GM19438 (cell line): ENCODE measurements at regions not wholly inside any gene's neighbourhood (a gene's known extent, or its start where the extent isn't known, plus 50 kb on each side); places are given as distances from the start of the nearest gene placed in this dataset.

Source experiments
- ATAC-seq: cut with Tn5 transposase; IDR thresholded peaks from one replicate; pipeline ENCODE4 v1.9.1; 2021; ENCODE audit warnings: low read depth; ENCODE audit not compliant: unreplicated experiment

DNA sequence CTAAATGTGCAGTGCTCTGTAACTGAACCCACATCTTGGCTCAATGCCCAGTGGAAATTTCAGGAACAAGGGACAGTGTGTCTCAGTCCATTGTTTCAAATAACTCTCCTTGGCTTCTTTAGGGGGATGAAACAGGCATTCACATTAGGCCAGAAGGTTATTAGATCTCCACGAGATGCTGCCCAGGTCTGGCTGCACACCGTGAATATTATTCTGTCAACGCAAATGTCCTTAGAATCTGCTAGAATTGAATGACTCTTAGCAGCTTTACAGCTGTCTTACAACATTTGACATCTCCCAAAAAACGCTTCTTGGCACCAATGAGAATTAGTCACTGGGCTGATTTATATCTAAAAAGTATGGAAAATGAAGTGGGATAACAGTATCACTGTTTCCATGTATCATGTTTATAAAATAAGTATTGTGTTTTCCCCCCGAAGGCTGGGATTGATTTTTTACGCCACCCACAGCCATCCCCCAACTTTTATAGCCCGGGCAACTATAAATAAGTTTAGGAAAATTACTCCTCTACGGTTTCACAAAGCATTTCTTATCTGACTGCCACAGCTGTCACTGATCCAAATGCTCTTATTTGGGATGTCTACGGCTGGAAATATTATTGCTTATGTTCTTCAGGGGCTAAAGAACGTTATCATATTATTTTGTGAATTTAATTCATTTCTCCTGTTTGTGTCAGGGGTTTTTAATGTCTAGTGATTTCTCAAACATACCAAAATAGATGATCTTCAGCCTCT lies 559.7 kb upstream of the FAT1 start:
- no peak for ATAC-seq

DNA sequence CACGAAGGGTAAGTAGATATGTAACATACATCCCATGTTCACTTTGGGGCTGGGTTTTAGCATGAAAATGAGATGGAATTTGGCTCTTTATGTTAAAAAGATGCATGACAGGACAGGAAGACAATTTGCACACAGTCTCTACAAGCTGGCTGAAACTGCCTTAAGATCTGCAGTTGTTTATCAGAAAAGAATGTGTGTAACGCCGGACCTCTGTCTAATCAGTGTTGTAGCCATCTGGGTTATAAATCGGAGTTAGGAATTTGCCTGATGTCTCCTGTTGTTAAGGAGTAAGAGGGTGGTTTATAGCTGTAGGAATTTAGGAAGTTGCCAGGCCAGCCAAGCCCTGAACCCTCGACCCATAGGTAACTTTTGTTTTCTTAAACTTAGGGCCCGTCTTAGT lies 562.9 kb upstream of the FAT1 start:
- no peak for ATAC-seq

DNA sequence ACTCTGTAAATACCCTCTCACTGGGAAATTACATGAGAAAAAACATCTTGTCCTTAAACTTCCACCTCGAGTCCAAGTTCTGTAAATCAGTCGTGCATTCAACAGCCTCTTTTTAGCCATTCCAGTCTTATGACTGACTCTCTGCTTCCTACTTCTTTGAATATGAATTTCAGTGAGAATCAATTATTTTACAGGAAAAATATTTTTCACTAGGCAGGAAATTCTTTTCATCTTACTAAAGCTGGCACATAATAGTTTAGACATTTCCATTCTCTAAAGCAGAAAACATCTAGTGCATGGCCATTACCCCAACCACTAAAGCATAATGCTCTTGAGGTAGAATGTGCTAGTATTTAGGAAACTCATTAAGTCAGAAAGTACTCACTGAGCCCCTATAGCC lies 565.7 kb upstream of the FAT1 start:
- no peak for ATAC-seq

DNA sequence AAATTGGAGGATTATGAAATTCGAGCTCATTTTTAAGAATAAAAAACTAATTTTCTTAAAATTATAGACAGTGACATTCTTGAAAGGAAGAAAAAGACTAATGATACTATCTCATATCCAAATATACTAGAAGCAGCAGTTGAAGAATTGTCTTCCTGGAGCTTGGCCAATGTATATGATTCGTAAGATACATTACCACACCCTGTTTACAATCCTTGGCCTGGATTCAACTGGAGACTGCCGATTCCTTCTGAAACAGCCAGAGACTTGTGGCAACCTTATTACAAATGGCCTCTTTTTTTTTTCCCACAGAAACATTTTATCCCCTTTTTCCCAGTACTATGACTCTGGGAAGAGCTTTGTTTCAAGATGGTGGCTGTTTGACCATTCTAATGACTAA lies 571.2 kb upstream of the FAT1 start:
- ATAC-seq = no peak

DNA sequence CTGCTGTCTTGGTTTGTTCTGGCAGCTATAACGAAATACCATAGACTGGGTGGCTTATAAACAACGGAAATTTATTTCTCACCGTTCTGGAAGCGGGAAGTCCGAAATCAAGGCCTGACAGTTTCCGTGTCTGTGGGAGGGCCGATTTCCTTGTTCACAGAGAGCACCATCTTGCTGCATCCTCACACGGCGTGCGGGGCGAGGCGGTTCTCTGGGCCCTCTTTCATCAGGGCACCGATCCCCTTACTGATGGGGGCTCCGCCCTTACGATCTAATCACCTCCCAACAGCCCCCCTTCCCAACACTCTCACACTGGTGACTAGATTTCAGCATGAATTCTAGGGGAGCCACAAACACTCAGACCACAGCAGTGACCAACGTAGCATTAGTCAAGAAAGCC lies 578.3 kb upstream of the FAT1 start:
- no peak for ATAC-seq

DNA sequence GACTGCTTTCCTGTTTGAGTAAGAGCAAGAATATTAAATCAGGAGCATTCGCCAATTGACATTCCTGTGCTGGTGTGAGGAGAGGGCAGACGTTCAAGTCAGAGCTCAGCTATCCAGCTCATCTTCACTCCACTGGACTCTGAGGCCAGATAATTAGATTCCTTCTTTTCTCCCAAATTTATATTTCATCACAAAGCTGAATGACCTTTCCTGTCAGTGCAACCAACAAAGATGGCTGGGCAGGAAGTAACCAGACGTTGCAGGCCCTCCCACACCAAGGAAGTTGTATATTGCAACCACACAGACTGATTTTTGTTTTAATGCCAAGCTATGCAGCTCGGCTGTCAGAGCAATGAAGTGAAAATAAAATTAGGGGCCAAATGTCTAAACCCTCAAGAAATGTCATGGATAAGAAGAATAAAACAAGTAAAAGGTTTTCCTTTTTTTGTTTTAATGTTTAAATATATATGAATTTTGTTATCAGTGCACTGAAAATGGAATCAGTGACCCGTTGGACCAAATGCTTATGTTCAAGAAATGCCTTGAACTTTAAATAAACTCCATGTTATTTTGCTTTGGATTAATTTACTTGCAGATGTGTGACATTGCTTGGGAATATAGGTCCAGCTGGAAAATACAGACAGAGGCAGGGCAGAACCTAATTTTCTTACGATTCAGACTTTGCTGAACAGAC lies 578.9 kb upstream of the FAT1 start:
- no peak for ATAC-seq

DNA sequence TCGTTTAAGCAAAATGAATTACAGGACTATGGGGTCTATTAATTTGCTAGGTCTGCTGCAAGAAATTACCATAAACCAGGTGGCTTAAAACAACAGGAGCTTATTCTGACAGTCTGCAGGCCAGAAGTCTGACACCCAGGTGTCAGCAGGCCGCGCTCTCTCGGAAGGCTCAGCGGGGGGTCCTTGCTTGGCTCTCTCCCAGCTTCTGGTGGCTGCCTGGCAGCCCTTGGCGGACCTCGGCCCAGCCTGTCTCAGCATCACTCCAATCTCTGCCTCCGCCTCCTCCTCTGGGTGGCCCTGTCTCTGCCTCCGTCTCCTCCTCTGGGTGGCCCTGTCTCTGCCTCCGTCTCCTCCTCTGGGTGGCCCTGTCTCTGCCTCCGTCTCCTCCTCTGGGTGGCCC lies 580.5 kb upstream of the FAT1 start:
- no peak for ATAC-seq

DNA sequence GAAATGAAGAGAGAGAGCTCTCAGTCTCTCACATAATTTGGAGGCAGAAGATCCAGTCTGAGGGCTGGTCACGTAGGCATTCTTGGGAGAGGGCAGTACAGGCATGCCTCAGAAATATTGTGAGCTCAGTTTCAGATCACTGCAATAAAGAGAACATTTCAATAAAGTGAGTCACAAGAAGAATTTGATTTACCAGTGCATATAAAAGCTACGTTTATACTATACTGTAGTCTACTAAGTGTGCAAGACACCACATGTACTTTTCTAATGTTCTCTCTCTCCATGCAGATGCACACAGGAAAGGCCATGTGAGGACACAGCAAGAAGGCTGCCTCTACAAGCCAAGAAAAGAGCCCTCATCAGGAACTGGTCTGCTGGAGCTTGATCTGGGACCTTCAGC lies 583.5 kb upstream of the FAT1 start:
- no peak for ATAC-seq

DNA sequence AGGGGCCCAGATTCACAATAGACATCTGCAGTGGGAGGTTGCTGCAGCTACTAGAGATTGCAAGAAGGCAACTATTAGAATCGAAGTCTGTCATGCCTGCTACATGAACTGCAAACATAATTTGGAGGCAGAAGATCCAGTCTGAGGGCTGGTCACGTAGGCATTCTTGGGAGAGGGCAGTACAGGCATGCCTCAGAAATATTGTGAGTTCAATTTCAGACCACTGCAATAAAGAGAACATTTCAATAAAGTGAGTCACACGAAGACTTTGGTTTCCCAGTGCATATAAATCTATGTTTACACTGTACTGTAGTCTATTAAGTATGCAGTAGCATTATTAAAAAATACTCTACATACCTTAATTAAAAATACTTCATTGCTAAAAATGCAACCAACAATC lies 585.8 kb upstream of the FAT1 start:
- ATAC-seq = no peak

DNA sequence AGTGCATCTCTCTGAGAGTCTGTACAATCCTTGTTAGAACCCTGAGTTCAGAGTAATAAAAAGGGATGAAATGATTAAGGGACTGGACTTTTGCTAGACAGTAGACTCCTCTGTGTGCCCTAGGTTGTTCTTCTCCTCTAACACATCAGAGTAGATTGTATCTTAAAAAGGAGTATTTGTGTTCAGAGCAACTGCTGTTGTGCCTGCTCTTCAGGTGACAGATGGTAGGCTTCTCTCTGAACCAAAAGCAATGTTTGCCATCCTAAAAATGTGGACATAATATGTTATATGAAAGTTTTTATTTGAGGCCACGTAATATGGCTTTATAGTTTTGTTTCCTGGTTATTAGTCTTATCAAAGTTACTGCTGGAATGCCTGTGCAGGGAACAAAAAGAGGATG lies 588.6 kb upstream of the FAT1 start:
- ATAC-seq = no peak

DNA sequence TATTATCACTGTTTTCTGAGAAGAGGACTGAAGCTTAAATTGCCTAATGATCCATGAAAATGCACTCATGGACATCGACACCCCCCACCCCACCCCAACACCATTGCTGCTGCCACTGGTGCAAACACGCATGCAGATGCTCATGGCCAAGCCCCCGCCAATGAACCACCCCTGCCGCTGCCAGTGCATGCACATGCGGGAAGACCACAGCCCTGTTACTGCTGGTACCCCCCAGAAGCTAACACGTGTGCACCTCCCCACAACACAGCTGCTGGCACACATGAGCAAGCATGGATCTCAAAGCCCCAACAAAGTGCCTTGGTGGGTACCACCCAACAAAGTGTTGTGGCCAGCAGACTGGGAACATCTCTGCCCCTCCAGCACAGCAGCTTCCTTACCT lies 594.1 kb upstream of the FAT1 start:
- no peak for ATAC-seq

DNA sequence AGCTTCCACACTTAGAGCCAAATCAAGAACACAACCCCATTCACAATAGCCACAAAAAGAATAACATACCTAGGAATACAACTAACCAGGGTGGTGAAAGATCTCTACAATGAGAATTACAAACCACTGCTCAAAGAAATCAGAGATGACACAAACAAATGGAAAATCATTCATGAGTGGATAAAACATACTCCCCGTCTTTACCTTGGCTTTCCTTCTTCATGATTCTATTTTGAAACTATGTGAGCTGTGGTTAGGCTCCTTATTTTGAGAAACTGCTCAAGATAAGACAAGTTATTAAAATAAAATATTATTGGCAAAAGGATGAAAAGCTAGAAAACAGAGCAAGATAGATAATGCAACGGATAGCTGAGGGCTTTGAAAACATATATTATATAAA lies 598.1 kb upstream of the FAT1 start:
- ATAC-seq = no peak

DNA sequence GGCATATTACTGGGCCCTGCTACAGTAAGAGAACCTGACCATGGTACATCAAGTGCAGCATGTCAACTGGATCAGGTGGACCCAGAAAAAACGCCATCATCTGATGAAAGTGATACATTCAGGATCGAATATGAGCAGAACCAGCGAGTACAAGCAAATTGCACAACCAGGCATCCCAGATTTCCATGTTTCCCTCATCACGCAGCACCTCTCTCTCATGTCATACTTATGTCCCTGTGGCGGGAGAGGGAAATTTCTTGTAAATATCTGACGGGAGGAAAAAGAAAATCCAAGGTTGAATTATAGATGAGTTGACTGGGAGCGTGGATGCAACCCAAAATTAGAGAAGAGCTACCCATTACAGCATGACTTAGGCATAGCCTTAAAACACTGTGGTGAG lies 608.5 kb upstream of the FAT1 start:
- no peak for ATAC-seq

DNA sequence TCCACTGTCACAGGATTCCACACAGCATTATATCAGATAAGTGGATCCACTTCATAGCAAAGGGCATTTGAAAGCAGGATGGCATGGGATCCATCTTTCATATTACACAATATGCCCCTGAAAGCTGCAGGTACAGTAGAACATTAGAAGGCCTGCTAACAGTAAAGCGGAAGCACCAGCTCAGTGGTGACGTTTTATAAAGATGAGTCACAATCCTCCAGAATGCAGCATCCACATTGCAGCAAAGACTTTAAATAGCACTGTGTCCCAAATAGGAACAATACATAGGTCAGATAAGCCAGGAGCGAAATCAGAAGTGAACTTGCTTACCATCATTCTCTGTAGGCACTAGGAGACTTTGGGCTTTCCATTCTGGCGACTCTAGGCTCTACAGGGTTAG lies 609.5 kb upstream of the FAT1 start:
- no peak for ATAC-seq

DNA sequence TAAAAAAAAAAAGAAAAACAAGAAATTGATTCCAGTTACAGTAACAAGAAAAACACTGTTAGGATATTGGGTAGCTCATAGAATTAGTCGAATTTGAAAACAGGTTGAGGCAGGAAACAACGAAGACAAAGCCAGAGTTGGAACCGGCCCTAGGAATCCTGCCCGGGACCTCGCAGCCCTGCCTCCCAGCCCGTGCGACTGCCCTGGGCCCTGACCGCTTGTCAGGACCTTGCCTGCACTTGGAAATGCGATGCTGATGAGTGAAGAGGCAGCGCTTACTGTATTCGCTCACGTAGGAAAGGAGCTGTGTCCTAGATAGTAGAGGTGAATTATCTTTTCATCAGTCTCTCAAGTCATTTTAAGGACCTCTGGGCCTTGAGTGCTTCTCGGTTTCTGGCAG lies 611.7 kb upstream of the FAT1 start:
- no peak for ATAC-seq

DNA sequence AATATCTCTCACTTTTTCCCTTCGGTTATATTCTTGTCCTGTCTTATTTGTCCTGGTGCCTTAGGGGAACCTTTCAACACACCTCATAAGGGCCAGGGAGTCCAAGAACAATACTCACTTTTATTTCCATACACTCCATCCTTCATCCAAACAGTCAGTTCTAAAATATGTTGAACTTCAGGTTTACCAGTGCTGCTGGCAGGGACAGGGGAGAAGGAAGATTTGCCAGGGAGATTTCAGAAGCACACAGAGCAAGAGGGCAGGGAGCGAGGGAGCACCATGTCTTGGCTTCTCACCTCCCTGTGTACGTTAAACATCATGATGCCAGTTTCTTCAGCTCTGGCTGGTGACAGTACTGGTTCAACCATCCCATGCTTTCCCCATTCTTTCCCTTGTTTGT lies 631.1 kb upstream of the FAT1 start:
- ATAC-seq = no peak

DNA sequence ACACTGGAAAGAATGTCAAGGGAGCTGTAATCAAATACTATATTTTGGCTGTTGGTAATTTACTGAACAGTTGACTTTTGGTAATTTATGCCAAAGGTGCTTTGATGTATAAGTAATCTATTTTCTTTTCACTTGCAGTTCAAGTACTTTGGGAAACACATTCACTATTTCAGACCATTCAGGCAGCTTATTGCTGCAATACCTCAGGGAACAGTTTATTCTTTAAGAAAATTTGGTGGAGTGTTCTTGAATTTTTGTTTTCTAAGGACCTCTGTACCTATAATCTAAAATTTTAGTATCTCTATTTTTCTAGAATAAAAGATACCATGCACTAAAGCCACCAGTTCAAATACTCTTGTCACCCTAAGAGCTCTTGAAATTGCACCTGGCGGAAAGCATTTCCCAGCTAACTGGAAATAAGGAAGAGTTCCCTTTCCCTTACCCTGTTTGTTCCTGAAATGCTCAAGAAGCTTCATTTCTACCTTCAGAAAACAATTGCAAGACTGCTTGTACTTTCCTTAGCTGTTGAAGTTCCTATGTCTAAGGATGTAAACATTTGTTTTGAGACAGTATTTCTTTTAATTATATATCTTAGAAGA lies 633.5 kb upstream of the FAT1 start:
- ATAC-seq = no peak

DNA sequence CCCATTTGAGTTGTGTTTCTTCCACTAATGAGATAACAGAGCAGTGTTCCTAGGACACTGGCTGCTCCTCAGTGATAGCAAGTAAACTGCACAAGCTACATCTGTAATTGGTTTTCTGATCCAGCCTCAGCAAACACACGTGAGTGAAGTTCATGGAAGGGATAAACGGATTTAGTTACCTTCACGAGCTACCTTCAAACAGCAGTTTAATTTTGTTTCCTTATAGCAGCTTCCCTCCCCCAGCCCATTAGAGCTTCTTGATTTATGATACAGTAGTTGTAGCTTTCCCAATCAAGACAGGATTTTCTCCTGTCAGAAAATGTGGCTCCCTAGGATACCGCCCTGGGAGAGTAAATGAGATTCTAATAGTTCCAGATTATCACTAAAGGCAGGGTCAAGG lies 634.2 kb upstream of the FAT1 start:
- no peak for ATAC-seq

DNA sequence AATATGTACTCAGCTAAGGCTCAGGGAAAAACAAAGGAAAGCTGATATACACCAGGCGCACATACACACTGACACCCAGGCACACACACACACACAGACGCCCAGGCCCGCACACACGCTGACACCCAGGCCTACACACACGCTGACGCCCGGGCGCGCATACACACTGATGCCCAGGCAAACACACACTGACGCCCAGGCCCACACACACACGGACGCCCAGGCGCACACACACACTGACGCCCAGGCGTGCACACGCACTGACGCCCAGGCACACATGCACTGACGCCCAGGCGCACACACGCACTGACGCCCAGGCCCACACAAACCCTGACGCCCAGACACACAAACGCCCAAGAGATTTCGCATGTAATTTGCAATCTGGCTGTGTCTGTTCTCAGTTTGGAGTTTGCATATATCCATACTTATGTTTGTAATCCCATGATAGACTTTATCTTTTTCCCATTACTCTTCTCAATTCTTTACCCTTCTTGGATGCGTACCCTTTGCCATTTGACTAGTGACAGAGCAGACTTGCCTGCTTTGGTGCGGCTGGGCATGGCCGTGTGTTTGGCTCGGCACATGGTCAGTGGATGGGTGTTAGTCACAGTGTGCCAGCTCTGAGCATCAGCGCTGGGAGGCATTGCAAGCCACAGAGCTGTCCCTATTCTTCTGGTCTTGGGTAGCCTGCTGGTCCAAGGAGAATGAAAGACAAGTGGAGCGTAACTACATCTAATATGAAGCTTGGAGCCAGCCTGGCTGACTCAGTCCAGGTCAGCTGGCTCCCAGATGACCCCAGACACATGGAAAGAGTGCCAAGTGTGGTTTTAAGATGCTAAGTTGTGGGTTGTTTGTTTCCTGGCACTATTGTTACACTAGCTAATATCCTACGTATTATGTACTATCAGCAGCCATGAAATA lies 632.4 kb upstream of the ZFP42 start:
- no peak for ATAC-seq

DNA sequence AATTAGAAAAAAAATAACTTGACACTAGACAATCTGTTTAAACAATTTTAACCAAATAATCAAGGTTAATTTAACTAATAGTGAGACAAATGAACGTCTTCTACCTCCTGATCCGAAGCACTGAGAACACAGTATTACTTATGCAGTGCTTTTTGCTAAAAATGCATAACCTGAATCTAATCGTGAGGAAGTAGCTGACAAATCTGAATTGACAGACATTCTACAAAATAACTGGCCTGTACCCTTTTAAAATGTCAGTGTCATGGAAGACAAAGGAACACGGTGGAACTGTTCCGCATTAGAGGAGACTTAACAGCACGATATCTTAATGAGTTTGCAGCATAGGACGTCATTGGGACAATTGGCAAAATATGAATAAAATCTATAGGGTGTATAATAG lies 631.2 kb upstream of the ZFP42 start:
- no peak for ATAC-seq

DNA sequence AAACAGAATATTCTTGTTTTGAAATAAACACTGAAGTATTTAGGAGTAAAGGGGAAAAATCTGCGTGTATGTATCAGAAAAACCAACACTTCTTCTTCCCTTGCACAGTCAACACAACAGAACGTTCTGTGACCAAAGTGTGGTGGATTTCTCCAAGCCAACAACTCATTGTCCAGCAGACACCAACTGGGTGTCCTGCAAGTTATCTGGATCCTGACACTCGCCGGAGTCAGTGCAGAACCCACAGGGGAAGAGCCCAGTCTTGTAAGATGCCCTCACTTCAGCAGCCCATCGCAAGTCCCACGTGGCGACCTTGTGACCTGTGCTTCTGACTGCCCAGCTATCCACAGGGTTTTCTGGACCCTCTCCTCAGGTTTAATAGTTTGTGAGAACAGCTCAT lies 630.7 kb upstream of the ZFP42 start:
- no peak for ATAC-seq
